Gastrocnemius medialis (tissue), 4 donors: ENCODE measurements at regions not wholly inside any gene's neighbourhood (a gene's known extent, or its start where the extent isn't known, plus 50 kb on each side); places are given as distances from the start of the nearest gene placed in this dataset.

Experiments
- ATAC-seq, 2 donors: fragments of 150-250 bp; one replicate each; pipeline ENCODE4 v1.9.1; 2016
- DNase-seq, 2 donors: peaks; one replicate each; pipeline ENCODE4 v3.0.0-alpha.2; 2019
- H3K27ac ChIP-seq, 4 donors: fragments of 200-600 bp; sonication (generic); 1 replicate in 1 of 4; 2 replicates in 3 of 4; pipeline ENCODE4 v1.5.1; 2016 to 2018; ENCODE audit warnings: mild to moderate bottlenecking in 2 of 4, moderate library complexity in 1 of 4
- H3K27me3 ChIP-seq, 3 donors: fragments of 200-600 bp; sonication (generic) in 2 of 3; 1 replicate in 1 of 3; 2 replicates in 2 of 3; pipeline versions ENCODE4 v1.5.1 to v1.6.0; 2016 to 2019; ENCODE audit warnings: mild to moderate bottlenecking in 1 of 3, moderate library complexity in 1 of 3
- H3K36me3 ChIP-seq, 2 donors: fragments of 200-600 bp; sonication (generic) in 1 of 2; one replicate each; pipeline ENCODE4 v1.5.1; 2017 to 2018
- H3K4me1 ChIP-seq, 2 donors: fragments of 200-600 bp; sonication (generic) in 1 of 2; one replicate each; pipeline ENCODE4 v1.5.1; 2016 to 2017; ENCODE audit warnings: mild to moderate bottlenecking in 2 of 2
- H3K4me3 ChIP-seq, 4 donors: fragments of 200-600 bp; sonication (generic) in 3 of 4; 1 replicate in 1 of 4; 2 replicates in 3 of 4; pipeline ENCODE4 v1.5.1; 2016 to 2019; ENCODE audit warnings: mild to moderate bottlenecking in 2 of 4
- H3K9me3 ChIP-seq, 3 donors: fragments of 200-600 bp; sonication (generic) in 2 of 3; 1 replicate in 1 of 3; 2 replicates in 2 of 3; pipeline ENCODE4 v1.5.1; 2016 to 2019
- POLR2A ChIP-seq, 2 donors: fragments of 450-650 bp; IDR thresholded peaks; one replicate each; pipeline ENCODE4 v1.6.1; 2017; ENCODE audit warnings: antibody characterized with exemption in 2 of 2, mild to moderate bottlenecking in 2 of 2, moderate library complexity in 2 of 2
- in situ Hi-C, 4 donors: fragments of 200-750 bp; cut with MboI; loops; one replicate each; pipeline versions ENCODE4 v1.15.0 to v1.8.0; 2017; ENCODE audit warnings: low sequenced_read_pairs in 4 of 4
- intact Hi-C: fragments of 100-400 bp; cut with DNase I; formaldehyde crosslinking; loops from one replicate; pipeline ENCODE4 v1.15.1; 2023; ENCODE audit warnings: low total_unique reads
- TF ChIP-seq, protein P1 (sequence below), 5 experiments: fragments of 450-650 bp in 3 of 5; fragments of 200-600 bp in 2 of 5; sonication (generic) in 2 of 5; IDR thresholded peaks in 4 of 5; conservative IDR thresholded peaks in 1 of 5; 1 replicate in 4 of 5; 2 replicates in 1 of 5; pipeline ENCODE4 v1.5.1; 2016 to 2019; ENCODE audit warnings: antibody characterized with exemption in 5 of 5, mild to moderate bottlenecking in 3 of 5, moderate library complexity in 3 of 5

- Histone ChIP-seq H3K27me3 (no peaks in the 10 kb centered on the region), H3K4me3 (no peak overlapping the region), H3K9me3 (no peaks in the 10 kb centered on the region), H3K36me3 (no peaks in the 10 kb centered on the region), H3K27ac (no peak overlapping the region), H3K4me1 (peaks cover 11 to 24% of the 10 kb centered on the region in 2 donors)
- ATAC-seq (no peak), DNase-seq (no peak)
- in situ Hi-C loops: no loop called here
- no peak for TF ChIP-seq POLR2A (IDR thresholded peaks at IDR 0.05)
- TF ChIP-seq, protein P1, sequence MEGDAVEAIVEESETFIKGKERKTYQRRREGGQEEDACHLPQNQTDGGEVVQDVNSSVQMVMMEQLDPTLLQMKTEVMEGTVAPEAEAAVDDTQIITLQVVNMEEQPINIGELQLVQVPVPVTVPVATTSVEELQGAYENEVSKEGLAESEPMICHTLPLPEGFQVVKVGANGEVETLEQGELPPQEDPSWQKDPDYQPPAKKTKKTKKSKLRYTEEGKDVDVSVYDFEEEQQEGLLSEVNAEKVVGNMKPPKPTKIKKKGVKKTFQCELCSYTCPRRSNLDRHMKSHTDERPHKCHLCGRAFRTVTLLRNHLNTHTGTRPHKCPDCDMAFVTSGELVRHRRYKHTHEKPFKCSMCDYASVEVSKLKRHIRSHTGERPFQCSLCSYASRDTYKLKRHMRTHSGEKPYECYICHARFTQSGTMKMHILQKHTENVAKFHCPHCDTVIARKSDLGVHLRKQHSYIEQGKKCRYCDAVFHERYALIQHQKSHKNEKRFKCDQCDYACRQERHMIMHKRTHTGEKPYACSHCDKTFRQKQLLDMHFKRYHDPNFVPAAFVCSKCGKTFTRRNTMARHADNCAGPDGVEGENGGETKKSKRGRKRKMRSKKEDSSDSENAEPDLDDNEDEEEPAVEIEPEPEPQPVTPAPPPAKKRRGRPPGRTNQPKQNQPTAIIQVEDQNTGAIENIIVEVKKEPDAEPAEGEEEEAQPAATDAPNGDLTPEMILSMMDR (IDR thresholded peaks at IDR 0.05 in 4 of 5, conservative IDR thresholded peaks at IDR 0.05 in 1 of 5): no peak
- intact Hi-C loops: no loop called here
Observed at GRCh38 chr3:56917361-56918110, 115.8 kb upstream of the ARHGEF3 start.

DNA sequence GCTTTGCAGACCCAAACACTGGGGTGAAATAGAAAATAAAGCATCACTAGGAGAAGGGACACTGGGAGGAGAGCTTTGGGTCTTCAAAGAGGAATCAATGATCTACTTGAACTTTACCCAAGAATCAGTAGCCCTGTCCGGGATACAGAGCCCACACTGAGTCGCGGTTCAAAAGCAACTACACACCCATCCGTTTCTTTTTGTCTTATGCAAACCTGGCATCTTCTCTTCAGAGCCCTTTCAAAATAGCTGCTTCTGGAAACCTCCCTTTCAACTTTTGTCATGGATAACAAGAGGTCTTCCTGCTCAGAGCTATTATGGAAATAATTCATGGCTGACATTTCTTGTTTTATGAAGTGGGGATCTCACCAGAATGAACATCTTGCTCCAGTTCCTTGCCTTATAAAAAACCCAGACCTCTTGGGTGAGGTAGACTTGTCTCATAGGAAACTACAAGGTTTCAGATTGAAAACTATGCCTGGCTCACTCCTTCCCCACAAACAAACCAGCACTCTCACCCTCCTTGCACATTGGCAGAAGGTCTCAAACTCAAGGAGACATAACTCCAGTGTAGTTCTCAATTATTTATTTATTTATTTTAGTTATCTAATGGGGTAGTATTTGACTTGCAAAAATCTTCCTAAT is 115.1 kb upstream of the ARHGEF3 start:
- H3K4me1 ChIP-seq: peaks cover 5 to 20% of the 10 kb centered on the region in 2 donors
- ATAC-seq: no peak

GRCh38 chr3:56915966-56916586 is 114.3 kb upstream of the ARHGEF3 start:
- H3K4me1 ChIP-seq: peaks cover 0 to 12% of the 10 kb centered on the region in 2 donors
- peak overlapping the region; percentile 2 to 43 (median 20) for H3K4me3 ChIP-seq
- no peaks in the 10 kb centered on the region for H3K27me3 ChIP-seq
- H3K36me3 ChIP-seq: no peaks in the 10 kb centered on the region
- intact Hi-C loops: no loop called here
- in situ Hi-C loops: no loop called here
- DNase-seq (no peak), ATAC-seq (peak in 1 of 2 donors; percentile 53)
- H3K27ac ChIP-seq: peak overlapping the region in 3 of 4 donors; percentile 25 to 60 (median 51)
- no peaks in the 10 kb centered on the region for H3K9me3 ChIP-seq
- peak; percentile 23 to 24 for TF ChIP-seq POLR2A (IDR thresholded peaks at IDR 0.05)
- TF ChIP-seq, protein P1 (IDR thresholded peaks at IDR 0.05 in 4 of 5, conservative IDR thresholded peaks at IDR 0.05 in 1 of 5): no peak

More for the DNA sequence above, 115.1 kb upstream of the ARHGEF3 start:
- no peak for DNase-seq
- H3K4me3 ChIP-seq: peak overlapping the region in 2 of 4 donors; percentile 13 to 43
- peak overlapping the region in 3 of 4 donors; percentile 25 to 60 (median 51) for H3K27ac ChIP-seq
- in situ Hi-C loops (no loop called here), intact Hi-C loops (no loop called here)
- no peak for TF ChIP-seq POLR2A (IDR thresholded peaks at IDR 0.05)
- TF ChIP-seq, protein P1 (IDR thresholded peaks at IDR 0.05 in 4 of 5, conservative IDR thresholded peaks at IDR 0.05 in 1 of 5): no peak
- H3K27me3 ChIP-seq: no peaks in the 10 kb centered on the region
- no peaks in the 10 kb centered on the region for H3K9me3 ChIP-seq
- H3K36me3 ChIP-seq: no peaks in the 10 kb centered on the region

DNA sequence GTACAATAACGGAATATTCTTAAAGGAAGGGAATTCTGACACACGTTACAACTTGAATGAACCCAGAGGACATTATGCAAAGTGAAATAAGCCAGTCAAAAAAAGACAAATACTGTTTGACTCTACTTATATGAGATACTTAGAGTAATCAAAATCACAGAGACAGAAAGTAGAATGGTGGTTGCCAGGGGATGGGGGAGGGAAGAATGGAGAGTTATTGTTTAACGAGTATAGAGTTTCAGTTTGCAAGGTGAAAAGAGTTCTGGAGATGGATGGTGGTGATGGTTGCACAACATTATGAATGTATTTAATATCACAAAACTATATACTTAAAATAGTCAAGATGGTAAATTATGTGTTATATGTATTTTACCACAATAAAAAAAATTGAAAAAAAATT is 112.9 kb upstream of the ARHGEF3 start:
- in situ Hi-C loops: no loop called here
- Histone ChIP-seq H3K27me3 (no peaks in the 10 kb centered on the region), H3K4me1 (peaks cover 0 to 12% of the 10 kb centered on the region in 2 donors), H3K27ac (peak overlapping the region in 2 of 4 donors; percentile 51 to 60), H3K9me3 (no peaks in the 10 kb centered on the region), H3K36me3 (no peaks in the 10 kb centered on the region), H3K4me3 (no peak overlapping the region)
- TF ChIP-seq POLR2A (IDR thresholded peaks at IDR 0.05): no peak
- TF ChIP-seq, protein P1 (IDR thresholded peaks at IDR 0.05 in 4 of 5, conservative IDR thresholded peaks at IDR 0.05 in 1 of 5): no peak
- DNase-seq (no peak), ATAC-seq (no peak)
- intact Hi-C loops: no loop called here
